Suprapubic skin (tissue), 3 donors: ENCODE measurements at regions not wholly inside any gene's neighbourhood (a gene's known extent, or its start where the extent isn't known, plus 50 kb on each side); places are given as distances from the start of the nearest gene placed in this dataset.

Experiments
- POLR2A ChIP-seq, 2 donors: fragments of 450-650 bp; IDR thresholded peaks; one replicate each; pipeline ENCODE4 v1.6.1; 2017; ENCODE audit warnings: antibody characterized with exemption in 2 of 2, mild to moderate bottlenecking in 2 of 2, moderate library complexity in 2 of 2
- TF ChIP-seq, protein P1 (sequence below), 2 donors: fragments of 200-600 bp in 1 of 2; fragments of 450-650 bp in 1 of 2; sonication (generic) in 1 of 2; IDR thresholded peaks; one replicate each; pipeline ENCODE4 v1.5.1; 2016 to 2019; ENCODE audit warnings: antibody characterized with exemption in 2 of 2, mild to moderate bottlenecking in 1 of 2, moderate library complexity in 1 of 2

GRCh38 chr7:125425506-125425905 is 495.9 kb upstream of the POT1 start:
- no peak for TF ChIP-seq POLR2A (IDR thresholded peaks at IDR 0.05)
- TF ChIP-seq, protein P1, sequence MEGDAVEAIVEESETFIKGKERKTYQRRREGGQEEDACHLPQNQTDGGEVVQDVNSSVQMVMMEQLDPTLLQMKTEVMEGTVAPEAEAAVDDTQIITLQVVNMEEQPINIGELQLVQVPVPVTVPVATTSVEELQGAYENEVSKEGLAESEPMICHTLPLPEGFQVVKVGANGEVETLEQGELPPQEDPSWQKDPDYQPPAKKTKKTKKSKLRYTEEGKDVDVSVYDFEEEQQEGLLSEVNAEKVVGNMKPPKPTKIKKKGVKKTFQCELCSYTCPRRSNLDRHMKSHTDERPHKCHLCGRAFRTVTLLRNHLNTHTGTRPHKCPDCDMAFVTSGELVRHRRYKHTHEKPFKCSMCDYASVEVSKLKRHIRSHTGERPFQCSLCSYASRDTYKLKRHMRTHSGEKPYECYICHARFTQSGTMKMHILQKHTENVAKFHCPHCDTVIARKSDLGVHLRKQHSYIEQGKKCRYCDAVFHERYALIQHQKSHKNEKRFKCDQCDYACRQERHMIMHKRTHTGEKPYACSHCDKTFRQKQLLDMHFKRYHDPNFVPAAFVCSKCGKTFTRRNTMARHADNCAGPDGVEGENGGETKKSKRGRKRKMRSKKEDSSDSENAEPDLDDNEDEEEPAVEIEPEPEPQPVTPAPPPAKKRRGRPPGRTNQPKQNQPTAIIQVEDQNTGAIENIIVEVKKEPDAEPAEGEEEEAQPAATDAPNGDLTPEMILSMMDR (IDR thresholded peaks at IDR 0.05) = no peak
